ENCODE measurements at regions not wholly inside any gene's neighbourhood (a gene's known extent, or its start where the extent isn't known, plus 50 kb on each side); places are given as distances from the start of the nearest gene placed in this dataset.
"Not testable (repeated sequence)": the region's sequence is repeated elsewhere in the genome, so short reads cannot be mapped to it uniquely, and the experiment has no call there.

- TF ChIP-seq CTCF (IDR thresholded peaks at IDR 0.05; ENCODE audit: poor library complexity); EZH2phosphoT487 (IDR thresholded peaks at IDR 0.05; ENCODE audit: low read depth, severe bottlenecking, unreplicated experiment): not testable (repeated sequence)
These were observed 108.5 kb downstream of the OLFM1 start for GRCh38 chr9:135195975-135196374.
